Mesenteric fat pad (tissue), 1 donor: ENCODE measurements at regions not wholly inside any gene's neighbourhood (a gene's known extent, or its start where the extent isn't known, plus 50 kb on each side); places are given as distances from the start of the nearest gene placed in this dataset.

Experiments
- DNase-seq: peaks from one replicate; pipeline ENCODE4 v3.0.0-alpha.2; 2020; ENCODE audit warnings: low spot score
- donor health status: DM: yes; HTN: yes; CAD: no.

GRCh38 chr21:9246010-9246409, 1275.4 kb upstream of the TPTE start:
- peak; percentile 0 for DNase-seq

- DNase-seq = peak; percentile 83
Observed at GRCh38 chr21:9246481-9247289, 1274.7 kb upstream of the TPTE start.

- DNase-seq = peak; percentile 8
Observed at GRCh38 chr21:9247290-9247613, 1274.1 kb upstream of the TPTE start.

GRCh38 chr21:9247616-9248317, 1273.6 kb upstream of the TPTE start:
- DNase-seq = peak; percentile 79
